B cell (primary cell): ENCODE measurements at regions not wholly inside any gene's neighbourhood (a gene's known extent, or its start where the extent isn't known, plus 50 kb on each side); places are given as distances from the start of the nearest gene placed in this dataset.

Source experiments
- ATAC-seq: fragments of 200-7000 bp; cut with Tn5 transposase; one replicate; pipeline ENCODE4 v1.10.0; 2021; ENCODE audit warnings: low read depth, mild to moderate bottlenecking, moderate number of reproducible peaks, moderate library complexity
- CTCF ChIA-PET: fragments of 350-600 bp; sonication (Branson Sonifier 250); formaldehyde crosslinking; loops from one replicate; lab custom pipeline; 2021; ENCODE audit warnings: antibody characterized with exemption, inconsistent platforms; lab: Charles Lee
- POLR2A ChIA-PET: fragments of 350-600 bp; sonication (Branson Sonifier 250); formaldehyde crosslinking; loops from one replicate; lab custom pipeline; 2021; ENCODE audit warnings: antibody characterized with exemption; lab: Charles Lee
- DNase-seq: peaks from one replicate; pipeline ENCODE4 v3.0.0; 2013
- H2AFZ ChIP-seq: 2 replicates; pipeline ENCODE4 v1.6.1; 2012; ENCODE audit warnings: mild to moderate bottlenecking, low read depth, low read length; ENCODE audit not compliant: insufficient read depth, poor library complexity, severe bottlenecking
- H3K27ac ChIP-seq, 2 donors: 1 replicate in 1 of 2; 2 replicates in 1 of 2; pipeline ENCODE4 v1.5.1; 2012 to 2013; ENCODE audit warnings: low read length in 2 of 2, mild to moderate bottlenecking in 2 of 2, moderate library complexity in 1 of 2
- H3K27me3 ChIP-seq, 4 experiments: fragments of 200-600 bp in 1 of 4; sonication (generic) in 1 of 4; replicated peaks in 1 of 4; 1 replicate in 2 of 4; 2 replicates in 2 of 4; pipeline versions ENCODE4 v1.6.1 to v1.7.0; 2013 to 2016; ENCODE audit warnings: low read length in 3 of 4, mild to moderate bottlenecking in 2 of 4, mixed read lengths in 1 of 4, moderate library complexity in 1 of 4; ENCODE audit not compliant: insufficient read depth in 4 of 4, control insufficient read depth in 3 of 4; ENCODE audit errors: control extremely low read depth in 1 of 4
- H3K36me3 ChIP-seq, 2 experiments: replicated peaks in 1 of 2; 1 replicate in 1 of 2; 2 replicates in 1 of 2; pipeline versions ENCODE4 v1.6.1 to v1.7.1; 2013; ENCODE audit warnings: low read length in 1 of 2; ENCODE audit not compliant: insufficient read depth in 2 of 2, control insufficient read depth in 1 of 2; ENCODE audit errors: control extremely low read depth in 1 of 2, extremely low read depth in 1 of 2
- H3K4me1 ChIP-seq, 2 donors: fragments of 200-600 bp in 1 of 2; sonication (generic) in 1 of 2; 1 replicate in 1 of 2; 2 replicates in 1 of 2; pipeline versions ENCODE4 v1.5.1 to v1.6.1; 2013 to 2017; ENCODE audit warnings: low read length in 2 of 2; ENCODE audit not compliant: control insufficient read depth in 2 of 2, insufficient read depth in 2 of 2
- H3K4me2 ChIP-seq: replicated peaks from 2 replicates; pipeline ENCODE3; 2012; ENCODE audit warnings: mild to moderate bottlenecking, low read depth, low read length; ENCODE audit not compliant: poor library complexity, severe bottlenecking
- H3K4me3 ChIP-seq, 5 experiments: fragments of 200-600 bp in 1 of 5; sonication (generic) in 1 of 5; 1 replicate in 3 of 5; 2 replicates in 2 of 5; pipeline versions ENCODE4 v1.5.1 to v1.7.0; 2011 to 2016; ENCODE audit warnings: low read length in 4 of 5, mild to moderate bottlenecking in 4 of 5, low read depth in 2 of 5, control low read depth in 1 of 5, moderate library complexity in 1 of 5; ENCODE audit not compliant: insufficient read depth in 1 of 5; ENCODE audit errors: control extremely low read depth in 1 of 5, extremely low read depth in 1 of 5
- H3K79me2 ChIP-seq: fragments of 200-600 bp; sonication (generic); one replicate; pipeline ENCODE4 v1.6.0; 2016; ENCODE audit warnings: low read length; ENCODE audit not compliant: control insufficient read depth, insufficient read depth
- H3K9ac ChIP-seq: fragments of 200-600 bp; sonication (generic); 2 replicates; pipeline ENCODE4 v1.6.1; 2017; ENCODE audit warnings: mild to moderate bottlenecking, low read length, moderate library complexity
- H3K9me3 ChIP-seq, 3 donors: one replicate each; pipeline versions ENCODE4 v1.6.1 to v1.7.1; 2013; ENCODE audit warnings: low read length in 2 of 3; ENCODE audit not compliant: control insufficient read depth in 2 of 3, insufficient read depth in 1 of 3; ENCODE audit errors: control extremely low read depth in 1 of 3
- H4K20me1 ChIP-seq: 2 replicates; pipeline ENCODE4 v1.6.0; 2012; ENCODE audit warnings: mild to moderate bottlenecking, low read length; ENCODE audit not compliant: insufficient read depth, control insufficient read depth, poor library complexity, severe bottlenecking
- H3K27ac Mint-ChIP-seq: one replicate; pipeline ENCODE4 v1.8.0; 2021; ENCODE audit warnings: mixed read lengths
- H3K27me3 Mint-ChIP-seq: one replicate; pipeline ENCODE4 v1.8.0; 2021; ENCODE audit warnings: mixed read lengths
- H3K4me1 Mint-ChIP-seq: one replicate; pipeline ENCODE4 v1.8.0; 2021; ENCODE audit warnings: mixed read lengths
- H3K4me3 Mint-ChIP-seq: one replicate; pipeline ENCODE4 v1.8.0; 2021; ENCODE audit warnings: mixed read lengths
- H3K9me3 Mint-ChIP-seq: one replicate; pipeline ENCODE4 v1.8.0; 2022; ENCODE audit warnings: mixed read lengths; ENCODE audit not compliant: insufficient read depth
- CTCF ChIP-seq: fragments of 200-600 bp; IDR thresholded peaks from one replicate; pipeline ENCODE4 v1.8.0; 2022; ENCODE audit warnings: antibody characterized with exemption, mild to moderate bottlenecking
- EZH2 ChIP-seq: IDR thresholded peaks from 2 replicates; pipeline ENCODE4 v1.6.1; 2012; ENCODE audit warnings: borderline replicate concordance, low read depth, mild to moderate bottlenecking, moderate library complexity, low read length; ENCODE audit not compliant: insufficient read depth, poor library complexity, severe bottlenecking
- WGBS: methylation state at CpG from one replicate; pipeline ENCODE4 v1.1.5; 2013; ENCODE audit warnings: missing lambda C conversion rate; ENCODE audit not compliant: insufficient coverage; 5-methylcytosine and 5-hydroxymethylcytosine counted together
- intact Hi-C: fragments of 100-400 bp; cut with micrococcal nuclease; formaldehyde crosslinking; loops from one replicate; pipeline ENCODE4 v1.10.0; 2022

GRCh38 chr6:103079867-103080266 is 1686.4 kb downstream of the GRIK2 start:
- Histone ChIP-seq H3K36me3 (no peaks in the 10 kb centered on the region), H3K4me1 (no peaks in the 10 kb centered on the region), H3K4me3 (no peak overlapping the region), H2AFZ (no peak overlapping the region), H3K27ac (no peak overlapping the region), H3K27me3 (no peaks in the 10 kb centered on the region), H3K4me2 (no peak overlapping the region), H4K20me1 (no peaks in the 10 kb centered on the region), H3K9ac (no peak overlapping the region), H3K9me3 (no peaks in the 10 kb centered on the region), H3K79me2 (no peaks in the 10 kb centered on the region)
- ChIA-PET CTCF (no interaction called here), POLR2A (no interaction called here)
- no peaks in the 10 kb centered on the region for H3K27me3 Mint-ChIP-seq
- no peak overlapping the region for H3K4me3 Mint-ChIP-seq
- TF ChIP-seq CTCF (no peak), EZH2 (no peak)
- ATAC-seq = no peak
- peaks cover 7% of the 10 kb centered on the region for H3K9me3 Mint-ChIP-seq
- no peak overlapping the region for H3K27ac Mint-ChIP-seq
- no peak for DNase-seq
- no CpG with 5 or more reads among the region's 1 CpG for WGBS
- intact Hi-C loops = no loop called here
- H3K4me1 Mint-ChIP-seq = no peaks in the 10 kb centered on the region

GRCh38 chr6:103062136-103062535 is 1668.6 kb downstream of the GRIK2 start:
- ChIA-PET POLR2A (no interaction called here), CTCF (no interaction called here)
- intact Hi-C loops = no loop called here
- no peak overlapping the region for H3K27ac ChIP-seq
- H3K9me3 ChIP-seq = peaks cover 0 to 3% (median 0%) of the 10 kb centered on the region in 3 donors
- no peak overlapping the region for H2AFZ ChIP-seq
- ATAC-seq (no peak), DNase-seq (no peak)
- no peak overlapping the region for H3K4me3 ChIP-seq
- H4K20me1 ChIP-seq = no peaks in the 10 kb centered on the region
- H3K36me3 ChIP-seq = no peaks in the 10 kb centered on the region
- no peak overlapping the region for H3K27ac Mint-ChIP-seq
- no peaks in the 10 kb centered on the region for H3K4me1 Mint-ChIP-seq
- no peak overlapping the region for H3K4me3 Mint-ChIP-seq
- H3K4me2 ChIP-seq = no peak overlapping the region
- peaks cover 2% of the 10 kb centered on the region for H3K9me3 Mint-ChIP-seq
- TF ChIP-seq CTCF = no peak
- no peak for TF ChIP-seq EZH2
- H3K79me2 ChIP-seq = no peaks in the 10 kb centered on the region
- H3K9ac ChIP-seq = no peak overlapping the region
- WGBS = no CpG with 5 or more reads among the region's 1 CpG
- no peaks in the 10 kb centered on the region for H3K27me3 ChIP-seq
- no peaks in the 10 kb centered on the region for H3K27me3 Mint-ChIP-seq
- H3K4me1 ChIP-seq = no peaks in the 10 kb centered on the region
